Fibroblast of lung (primary cell): ENCODE measurements at regions not wholly inside any gene's neighbourhood (a gene's known extent, or its start where the extent isn't known, plus 50 kb on each side); places are given as distances from the start of the nearest gene placed in this dataset.

Source experiments
- DNase-seq, 2 donors: peaks; one replicate each; pipeline versions ENCODE4 v3.0.0 to v3.0.0-alpha.2; 2010; ENCODE audit warnings: low read depth in 2 of 2
- H2AFZ ChIP-seq: 2 replicates; pipeline ENCODE4 v1.5.1; 2012; ENCODE audit warnings: low read length, control low read depth, inconsistent platforms
- H3K27ac ChIP-seq: 2 replicates; pipeline ENCODE4 v1.5.1; 2011; ENCODE audit warnings: low read length, control low read depth; ENCODE audit not compliant: insufficient read depth
- H3K27me3 ChIP-seq: 2 replicates; pipeline ENCODE4 v1.5.1; 2011; ENCODE audit warnings: mild to moderate bottlenecking, low read length; ENCODE audit not compliant: control insufficient read depth, insufficient read depth
- H3K36me3 ChIP-seq: 2 replicates; pipeline ENCODE4 v1.5.1; 2011; ENCODE audit warnings: low read length; ENCODE audit not compliant: control insufficient read depth, insufficient read depth
- H3K4me1 ChIP-seq: 2 replicates; pipeline ENCODE4 v1.5.1; 2011; ENCODE audit warnings: low read length; ENCODE audit not compliant: control insufficient read depth, insufficient read depth; ENCODE audit errors: extremely low read depth
- H3K4me2 ChIP-seq: 2 replicates; pipeline ENCODE4 v1.5.1; 2011; ENCODE audit warnings: low read length, control low read depth; ENCODE audit not compliant: insufficient read depth; ENCODE audit errors: extremely low read depth
- H3K4me3 ChIP-seq, 4 experiments: fragments of 200-600 bp in 1 of 4; sonication (generic) in 1 of 4; replicated peaks in 1 of 4; 2 replicates each; pipeline ENCODE4 v1.5.1; 2011 to 2016; ENCODE audit warnings: low read length in 4 of 4, low read depth in 3 of 4, mild to moderate bottlenecking in 3 of 4, control low read depth in 2 of 4, inconsistent platforms in 1 of 4, mixed read lengths in 1 of 4; ENCODE audit not compliant: insufficient read depth in 1 of 4; ENCODE audit errors: control extremely low read depth in 1 of 4
- H3K79me2 ChIP-seq: 2 replicates; pipeline ENCODE4 v1.5.1; 2012; ENCODE audit warnings: mild to moderate bottlenecking, low read length, inconsistent platforms; ENCODE audit not compliant: control insufficient read depth, insufficient read depth
- H3K9ac ChIP-seq: 2 replicates; pipeline ENCODE4 v1.5.1; 2011; ENCODE audit warnings: mild to moderate bottlenecking, low read length, control low read depth; ENCODE audit not compliant: insufficient read depth
- H3K9me3 ChIP-seq: 2 replicates; pipeline ENCODE4 v1.5.1; 2012; ENCODE audit warnings: low read depth, low read length; ENCODE audit not compliant: control insufficient read depth, insufficient read depth
- H4K20me1 ChIP-seq: 2 replicates; pipeline ENCODE4 v1.5.1; 2011; ENCODE audit warnings: low read length; ENCODE audit not compliant: control insufficient read depth, insufficient read depth; ENCODE audit errors: extremely low read depth
- CTCF ChIP-seq, 2 donors: IDR thresholded peaks in 1 of 2; conservative IDR thresholded peaks in 1 of 2; 1 replicate in 1 of 2; 2 replicates in 1 of 2; pipeline ENCODE4 v1.5.1; 2011 to 2012; ENCODE audit warnings: low read length in 2 of 2, control low read depth in 1 of 2, inconsistent platforms in 1 of 2, low read depth in 1 of 2, mild to moderate bottlenecking in 1 of 2
- EZH2 ChIP-seq: IDR thresholded peaks from 2 replicates; pipeline ENCODE4 v1.5.1; 2012; ENCODE audit warnings: low read length, control low read depth, mild to moderate bottlenecking; ENCODE audit errors: missing control alignments

GRCh38 chr4:152023674-152024073, 262.9 kb upstream of the GATB start:
- H3K9me3 ChIP-seq: no peaks in the 10 kb centered on the region
- H4K20me1 ChIP-seq: no peaks in the 10 kb centered on the region
- no peaks in the 10 kb centered on the region for H3K36me3 ChIP-seq
- TF ChIP-seq CTCF (conservative IDR thresholded peaks at IDR 0.05 in 1 of 2, IDR thresholded peaks at IDR 0.05 in 1 of 2; ENCODE audit: low read depth in 1 of 2, low read length in 2 of 2) (no peak), EZH2 (no peak)
- H3K4me2 ChIP-seq: no peak overlapping the region
- H3K4me1 ChIP-seq: no peaks in the 10 kb centered on the region
- H2AFZ ChIP-seq: no peak overlapping the region
- H3K79me2 ChIP-seq: no peaks in the 10 kb centered on the region
- H3K27me3 ChIP-seq: no peaks in the 10 kb centered on the region
- no peak for DNase-seq
- H3K27ac ChIP-seq: no peak overlapping the region
- H3K9ac ChIP-seq: no peak overlapping the region
- no peak overlapping the region for H3K4me3 ChIP-seq

- H3K27me3 ChIP-seq: no peaks in the 10 kb centered on the region
- no peaks in the 10 kb centered on the region for H3K4me1 ChIP-seq
- no peak for DNase-seq
- H3K4me3 ChIP-seq: no peak overlapping the region
- no peaks in the 10 kb centered on the region for H3K36me3 ChIP-seq
- no peak overlapping the region for H3K4me2 ChIP-seq
- H3K9me3 ChIP-seq: no peaks in the 10 kb centered on the region
- no peak overlapping the region for H3K9ac ChIP-seq
- no peaks in the 10 kb centered on the region for H3K79me2 ChIP-seq
- no peaks in the 10 kb centered on the region for H4K20me1 ChIP-seq
- H3K27ac ChIP-seq: no peak overlapping the region
- no peak overlapping the region for H2AFZ ChIP-seq
- TF ChIP-seq CTCF (conservative IDR thresholded peaks at IDR 0.05 in 1 of 2, IDR thresholded peaks at IDR 0.05 in 1 of 2; ENCODE audit: low read depth in 1 of 2, low read length in 2 of 2) (no peak), EZH2 (no peak)
These were observed 261.7 kb upstream of the GATB start for GRCh38 chr4:152022543-152022942.

GRCh38 chr4:152021788-152022438, 261.1 kb upstream of the GATB start:
- TF ChIP-seq CTCF (conservative IDR thresholded peaks at IDR 0.05 in 1 of 2, IDR thresholded peaks at IDR 0.05 in 1 of 2; ENCODE audit: low read depth in 1 of 2, low read length in 2 of 2): no peak
- no peak for TF ChIP-seq EZH2
- no peak overlapping the region for H3K4me2 ChIP-seq

More at GRCh38 chr4:152021788-152022438, 261.1 kb upstream of the GATB start:
- no peak for DNase-seq
- H3K4me1 ChIP-seq: no peaks in the 10 kb centered on the region
- H3K9ac ChIP-seq: no peak overlapping the region
- H3K27me3 ChIP-seq: no peaks in the 10 kb centered on the region
- no peaks in the 10 kb centered on the region for H3K36me3 ChIP-seq
- no peaks in the 10 kb centered on the region for H3K9me3 ChIP-seq
- no peak overlapping the region for H2AFZ ChIP-seq
- no peak overlapping the region for H3K4me3 ChIP-seq
- H3K27ac ChIP-seq: no peak overlapping the region
- H3K79me2 ChIP-seq: no peaks in the 10 kb centered on the region
- H4K20me1 ChIP-seq: no peaks in the 10 kb centered on the region
